Esophagus (tissue), 2 donors: ENCODE measurements at regions not wholly inside any gene's neighbourhood (a gene's known extent, or its start where the extent isn't known, plus 50 kb on each side); places are given as distances from the start of the nearest gene placed in this dataset.

ENCODE experiments used
- H3K27ac ChIP-seq, 2 donors: one replicate each; pipeline ENCODE4 v1.5.1; 2013; ENCODE audit warnings: low read depth in 2 of 2, mild to moderate bottlenecking in 2 of 2, inconsistent platforms in 1 of 2, low read length in 1 of 2, moderate library complexity in 1 of 2
- H3K27me3 ChIP-seq, 2 donors: one replicate each; pipeline ENCODE4 v1.6.1; 2013; ENCODE audit warnings: low read length in 2 of 2, control low read depth in 1 of 2, mild to moderate bottlenecking in 1 of 2; ENCODE audit not compliant: insufficient read depth in 2 of 2, control insufficient read depth in 1 of 2
- H3K36me3 ChIP-seq, 2 donors: one replicate each; pipeline ENCODE4 v1.6.1; 2013; ENCODE audit warnings: low read length in 1 of 2; ENCODE audit not compliant: control insufficient read depth in 2 of 2, insufficient read depth in 2 of 2
- H3K4me1 ChIP-seq, 2 donors: one replicate each; pipeline ENCODE4 v1.6.1; 2013; ENCODE audit warnings: low read length in 1 of 2; ENCODE audit not compliant: control insufficient read depth in 2 of 2, insufficient read depth in 2 of 2
- H3K4me3 ChIP-seq, 2 donors: one replicate each; pipeline ENCODE4 v1.5.1; 2013; ENCODE audit warnings: low read length in 2 of 2, mild to moderate bottlenecking in 2 of 2, low read depth in 1 of 2, moderate library complexity in 1 of 2
- H3K9me3 ChIP-seq, 2 donors: one replicate each; pipeline ENCODE4 v1.6.1; 2013; ENCODE audit warnings: mild to moderate bottlenecking in 2 of 2, low read depth in 1 of 2, low read length in 1 of 2, moderate library complexity in 1 of 2; ENCODE audit not compliant: control insufficient read depth in 2 of 2, insufficient read depth in 1 of 2
- WGBS, 2 donors: extraction: QIAGEN DNeasy Blood & Tissue Kit; methylation state at CpG; one replicate each; pipeline ENCODE4 v1.1.7; 2013; 5-methylcytosine and 5-hydroxymethylcytosine counted together
- donor health status: healthy with polysubstance abuse.
- donor health status: Bipolar disorder and iron deficiency.

DNA sequence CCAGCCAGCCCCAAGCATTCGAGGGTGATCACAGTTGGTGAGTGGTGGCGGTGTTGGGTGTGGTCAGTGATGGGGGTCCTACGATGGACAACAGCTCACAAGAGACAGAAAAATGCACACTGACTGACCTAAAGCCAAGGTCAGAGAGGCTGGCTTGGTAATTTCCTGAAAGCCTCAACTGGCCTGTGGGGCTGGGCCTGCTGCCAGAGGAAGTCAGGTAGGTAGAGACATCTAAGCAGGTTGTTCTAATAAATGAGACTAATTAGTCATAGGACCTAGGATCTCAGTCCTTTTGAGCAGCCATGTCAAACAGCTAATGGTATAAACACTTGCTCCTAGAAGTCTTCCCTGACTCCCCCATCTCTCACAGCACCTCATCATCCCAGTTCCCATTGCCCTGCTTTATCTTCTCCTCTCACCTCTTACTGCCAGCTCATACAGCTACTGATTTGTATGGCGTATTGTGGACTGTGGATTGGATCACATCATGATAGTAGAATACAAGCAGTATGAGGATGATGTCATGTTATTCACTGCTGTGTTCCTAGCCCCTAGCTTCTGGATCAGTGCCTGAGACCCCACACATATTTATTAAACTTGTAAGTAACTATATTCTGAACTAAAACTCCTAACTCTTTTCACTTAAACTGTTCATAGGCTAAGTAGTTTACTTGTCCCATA, 262.9 kb upstream of the KLHL29 start:
- H3K36me3 ChIP-seq, result no peaks in the 10 kb centered on the region
- no peaks in the 10 kb centered on the region for H3K4me1 ChIP-seq
- no peaks in the 10 kb centered on the region for H3K27me3 ChIP-seq
- H3K27ac ChIP-seq, result no peak overlapping the region
- H3K9me3 ChIP-seq, result no peaks in the 10 kb centered on the region
- H3K4me3 ChIP-seq, result no peak overlapping the region
- 89 to 93% methylated on average over 4 of the region's 4 CpGs for WGBS, 2 donors

- no peaks in the 10 kb centered on the region for H3K4me1 ChIP-seq
- no peaks in the 10 kb centered on the region for H3K9me3 ChIP-seq
- H3K27ac ChIP-seq, result no peak overlapping the region
- 63 to 73% methylated on average over 5 of the region's 5 CpGs for WGBS, 2 donors
- no peak overlapping the region for H3K4me3 ChIP-seq
- no peaks in the 10 kb centered on the region for H3K36me3 ChIP-seq
- no peaks in the 10 kb centered on the region for H3K27me3 ChIP-seq
These were observed 262.2 kb upstream of the KLHL29 start for GRCh38 chr2:23122681-23123215.

DNA sequence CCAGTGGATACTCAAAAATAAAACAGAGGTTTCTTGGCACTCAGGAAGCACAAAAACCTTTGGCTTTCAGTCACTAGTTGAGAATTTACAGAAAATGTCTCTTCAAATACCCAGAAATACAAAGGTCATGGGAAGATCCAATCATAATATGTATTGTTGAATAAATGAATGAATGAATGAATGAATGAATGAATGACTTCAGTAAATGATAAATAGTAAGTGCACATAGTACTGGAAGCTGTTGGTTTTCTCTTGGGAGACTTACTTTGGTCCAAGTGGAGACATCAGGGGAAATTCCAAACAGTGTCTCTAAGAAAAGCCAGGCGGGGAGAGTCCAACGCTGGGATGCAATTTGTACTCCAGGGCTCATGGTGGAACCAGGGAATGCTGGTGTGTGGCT, 261.3 kb upstream of the KLHL29 start:
- H3K4me3 ChIP-seq, result no peak overlapping the region
- H3K27ac ChIP-seq, result no peak overlapping the region
- no peaks in the 10 kb centered on the region for H3K36me3 ChIP-seq
- no peaks in the 10 kb centered on the region for H3K4me1 ChIP-seq
- H3K9me3 ChIP-seq, result no peaks in the 10 kb centered on the region
- no peaks in the 10 kb centered on the region for H3K27me3 ChIP-seq
- 84 to 89% methylated on average over 2 of the region's 2 CpGs for WGBS, 2 donors

DNA sequence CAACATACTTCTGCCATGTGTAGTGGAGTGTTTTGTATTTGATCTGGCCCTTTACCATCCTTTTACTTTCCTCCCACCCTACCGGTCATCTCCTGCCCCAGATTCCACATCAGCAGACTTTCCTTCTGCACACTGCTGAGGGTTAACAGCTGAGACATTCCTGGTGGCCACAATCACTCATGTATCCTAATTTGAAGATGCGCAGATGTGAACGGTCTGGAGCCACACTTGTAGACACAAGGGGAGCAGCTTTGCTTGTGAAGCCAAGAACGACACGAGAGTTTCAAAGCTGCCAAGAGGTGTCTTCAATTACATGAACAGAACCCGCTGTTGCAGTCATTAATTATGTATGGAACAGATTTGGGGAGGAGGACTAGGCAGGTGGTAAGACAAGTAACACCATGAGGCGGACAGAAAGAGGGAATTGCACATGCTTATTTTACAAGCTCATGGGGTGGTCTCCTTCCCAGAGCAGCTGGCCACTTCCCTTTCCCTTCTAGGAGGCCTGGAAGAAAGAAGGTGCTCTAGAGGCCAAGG, 260.7 kb upstream of the KLHL29 start:
- Histone ChIP-seq H3K27me3 (no peaks in the 10 kb centered on the region), H3K4me3 (no peak overlapping the region), H3K27ac (no peak overlapping the region), H3K9me3 (no peaks in the 10 kb centered on the region), H3K4me1 (no peaks in the 10 kb centered on the region), H3K36me3 (no peaks in the 10 kb centered on the region)
- WGBS, 2 donors, result 77 to 82% methylated on average over 7 of the region's 7 CpGs

GRCh38 chr2:23127465-23127864, 257.5 kb upstream of the KLHL29 start:
- no peaks in the 10 kb centered on the region for H3K36me3 ChIP-seq
- no peak overlapping the region for H3K4me3 ChIP-seq
- whole genome bisulfite sequencing, 2 donors, result 75 to 77% methylated on average over 4 of the region's 4 CpGs
- H3K9me3 ChIP-seq, result no peaks in the 10 kb centered on the region
- no peak overlapping the region for H3K27ac ChIP-seq
- no peaks in the 10 kb centered on the region for H3K4me1 ChIP-seq
- no peaks in the 10 kb centered on the region for H3K27me3 ChIP-seq

GRCh38 chr2:23128684-23129292, 256.2 kb upstream of the KLHL29 start:
- H3K9me3 ChIP-seq, result no peaks in the 10 kb centered on the region
- no peaks in the 10 kb centered on the region for H3K4me1 ChIP-seq
- no peaks in the 10 kb centered on the region for H3K36me3 ChIP-seq
- 88 to 96% methylated on average over 7 of the region's 7 CpGs for WGBS, 2 donors
- H3K27ac ChIP-seq, result no peak overlapping the region
- H3K27me3 ChIP-seq, result no peaks in the 10 kb centered on the region
- H3K4me3 ChIP-seq, result no peak overlapping the region

GRCh38 chr2:23131066-23131575, 253.9 kb upstream of the KLHL29 start:
- Histone ChIP-seq H3K27ac (no peak overlapping the region), H3K36me3 (no peaks in the 10 kb centered on the region), H3K9me3 (no peaks in the 10 kb centered on the region), H3K4me3 (no peak overlapping the region), H3K27me3 (no peaks in the 10 kb centered on the region), H3K4me1 (no peaks in the 10 kb centered on the region)
- 66 to 76% methylated on average over 4 of the region's 4 CpGs for WGBS, 2 donors

DNA sequence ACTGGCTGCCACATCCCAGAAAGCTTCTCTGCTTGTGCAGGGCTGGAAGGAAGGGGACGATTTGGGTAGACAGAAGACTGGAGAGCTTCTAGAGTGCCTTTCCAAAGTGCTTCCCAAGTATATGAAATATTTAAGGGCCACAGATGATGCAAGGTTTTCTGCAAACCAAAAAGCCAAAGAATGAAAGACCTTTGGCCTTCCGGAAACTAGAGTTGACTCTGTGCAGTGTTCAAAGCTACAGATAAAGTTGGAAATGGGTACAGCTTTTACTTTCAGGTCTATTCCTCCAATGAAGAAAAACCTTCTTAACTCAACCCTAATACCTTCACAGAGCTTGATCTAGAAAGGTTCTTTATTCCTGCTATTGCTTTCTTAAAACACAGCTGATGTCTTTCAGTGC, 253.0 kb upstream of the KLHL29 start:
- 91 to 94% methylated on average over 2 of the region's 2 CpGs for WGBS, 2 donors
- no peak overlapping the region for H3K27ac ChIP-seq

DNA sequence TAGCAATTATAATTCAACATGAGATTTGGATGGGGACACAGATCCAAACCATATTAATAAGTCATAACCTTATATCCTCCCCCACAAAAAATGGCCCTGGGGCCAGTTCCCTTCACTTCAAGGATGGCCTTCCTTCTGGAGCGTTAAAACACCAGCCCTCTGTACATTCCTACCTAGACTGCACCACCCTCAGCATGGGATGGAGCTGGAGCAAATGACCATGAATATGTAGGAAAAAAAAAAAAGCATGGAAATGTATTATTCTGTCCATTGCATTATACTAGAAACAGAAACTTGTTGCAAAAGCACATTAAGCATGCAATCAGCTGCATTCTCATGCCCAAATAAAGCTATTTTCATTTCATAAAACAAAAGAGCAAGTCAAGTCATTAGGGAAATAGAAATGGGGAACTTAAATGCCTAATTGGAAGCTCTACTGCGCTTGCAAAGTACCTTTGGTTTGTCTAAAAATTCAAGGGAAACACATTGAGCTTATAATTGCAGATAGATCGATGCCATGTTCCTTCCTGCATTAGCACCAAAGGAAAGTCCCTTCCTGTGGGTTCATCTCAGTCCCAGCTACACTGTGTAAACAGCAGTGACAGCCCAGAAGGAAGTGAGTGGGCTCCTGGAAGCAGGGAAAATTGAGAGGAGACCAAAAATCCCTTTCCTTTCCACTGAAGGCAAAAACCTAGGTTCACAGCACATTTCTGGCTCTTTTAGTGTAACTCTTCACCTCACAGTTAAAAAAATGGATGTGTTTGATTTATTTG, 252.0 kb upstream of the KLHL29 start:
- 67 to 70% methylated on average over 3 of the region's 3 CpGs for WGBS, 2 donors
- no peaks in the 10 kb centered on the region for H3K27me3 ChIP-seq
- no peaks in the 10 kb centered on the region for H3K36me3 ChIP-seq

More for the DNA sequence above, 253.0 kb upstream of the KLHL29 start:
- Histone ChIP-seq H3K4me1 (no peaks in the 10 kb centered on the region), H3K4me3 (no peak overlapping the region), H3K9me3 (no peaks in the 10 kb centered on the region), H3K27me3 (no peaks in the 10 kb centered on the region), H3K36me3 (no peaks in the 10 kb centered on the region)

More for the DNA sequence above, 252.0 kb upstream of the KLHL29 start:
- H3K9me3 ChIP-seq, result no peaks in the 10 kb centered on the region
- H3K4me1 ChIP-seq, result no peaks in the 10 kb centered on the region
- no peak overlapping the region for H3K27ac ChIP-seq
- H3K4me3 ChIP-seq, result no peak overlapping the region
